ENCODE measurements at regions not wholly inside any gene's neighbourhood (a gene's known extent, or its start where the extent isn't known, plus 50 kb on each side); places are given as distances from the start of the nearest gene placed in this dataset.

DNA sequence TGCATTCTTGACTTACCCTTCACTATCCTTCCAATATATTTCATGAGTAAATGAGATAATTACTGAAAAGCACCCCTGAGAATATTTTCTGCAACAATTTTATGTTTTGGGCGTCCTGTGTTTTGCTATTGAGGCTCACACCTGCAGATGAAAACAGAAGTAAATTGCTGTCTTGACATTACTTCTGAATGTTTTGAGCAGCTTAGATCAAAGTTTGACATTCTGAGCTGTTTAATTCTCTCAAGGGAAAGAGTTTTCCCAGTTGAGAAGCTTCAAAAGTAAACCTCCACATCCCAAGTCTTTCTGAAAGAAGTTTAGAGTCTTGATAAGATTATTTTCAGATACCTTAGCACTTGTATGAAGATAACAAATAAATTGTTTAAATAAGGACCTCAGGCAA is 1667.2 kb upstream of the SLC10A2 start:
- Histone ChIP-seq H2AFZ (ENCODE audit: low read length) (no peak overlapping the region), H4K20me1 (ENCODE audit: low read length) (no peaks in the 10 kb centered on the region), H3K4me1 (ENCODE audit: insufficient read depth, low read length) (no peaks in the 10 kb centered on the region), H3K36me3 (ENCODE audit: low read depth, low read length) (no peaks in the 10 kb centered on the region), H3K4me3 (ENCODE audit: low read length) (no peak overlapping the region), H3K9me3 (ENCODE audit: low read length) (no peaks in the 10 kb centered on the region), H3K9ac (ENCODE audit: low read length) (no peak overlapping the region), H3K9me2 (replicated peaks; ENCODE audit: low read length) (no peaks in the 10 kb centered on the region), H3K27me3 (ENCODE audit: low read length) (no peaks in the 10 kb centered on the region), H3K4me2 (ENCODE audit: low read length) (no peak overlapping the region), H3F3A (ENCODE audit: low read length, unreplicated experiment) (no peaks in the 10 kb centered on the region), H3K27ac (ENCODE audit: low read length) (no peak overlapping the region), H3K79me2 (ENCODE audit: low read length) (no peaks in the 10 kb centered on the region)
- intact Hi-C loops (cut with micrococcal nuclease), result no loop called here
- no TSS peak for BruUV-seq (replicated peaks)
- no peak for DNase-seq
- CTCF ChIA-PET, result no interaction called here
- ATAC-seq, result no peak
- POLR2A ChIA-PET (ENCODE audit: unreplicated experiment), result no interaction called here
- TF ChIP-seq EZH2phosphoT487 (IDR thresholded peaks at IDR 0.05; ENCODE audit: borderline replicate concordance, low read length), result no peak
- no peak for TF ChIP-seq CTCF (conservative IDR thresholded peaks at IDR 0.05; ENCODE audit: low read depth, low read length)

- H3K4me2 ChIP-seq (ENCODE audit: low read length), result no peak overlapping the region
- no TSS peak for BruUV-seq (replicated peaks)
- no peaks in the 10 kb centered on the region for H3K4me1 ChIP-seq (ENCODE audit: insufficient read depth, low read length)
- ATAC-seq (no peak), DNase-seq (no peak)
- no peaks in the 10 kb centered on the region for H3K79me2 ChIP-seq (ENCODE audit: low read length)
- no peak for TF ChIP-seq EZH2 (IDR thresholded peaks at IDR 0.05; ENCODE audit: low read length, unreplicated experiment)
- TF ChIP-seq EZH2phosphoT487 (IDR thresholded peaks at IDR 0.05; ENCODE audit: borderline replicate concordance, low read length), result no peak
- no peak for TF ChIP-seq CTCF (conservative IDR thresholded peaks at IDR 0.05; ENCODE audit: low read depth, low read length)
- POLR2A ChIA-PET (ENCODE audit: unreplicated experiment), result no interaction called here
- no peak overlapping the region for H2AFZ ChIP-seq (ENCODE audit: low read length)
- H3K9me3 ChIP-seq (ENCODE audit: low read length), result no peaks in the 10 kb centered on the region
- H3K36me3 ChIP-seq (ENCODE audit: low read depth, low read length), result no peaks in the 10 kb centered on the region
- H3K27me3 ChIP-seq (ENCODE audit: low read length), result no peaks in the 10 kb centered on the region
- H3K9me2 ChIP-seq (replicated peaks; ENCODE audit: low read length), result no peaks in the 10 kb centered on the region
- H3K9ac ChIP-seq (ENCODE audit: low read length), result no peak overlapping the region
- intact Hi-C loops (cut with micrococcal nuclease), result no loop called here
- H3K4me3 ChIP-seq (ENCODE audit: low read length), result no peak overlapping the region
- CTCF ChIA-PET, result no interaction called here
- H4K20me1 ChIP-seq (ENCODE audit: low read length), result no peaks in the 10 kb centered on the region
- H3F3A ChIP-seq (ENCODE audit: low read length, unreplicated experiment), result no peaks in the 10 kb centered on the region
- H3K27ac ChIP-seq (ENCODE audit: low read length), result no peak overlapping the region
Observed at GRCh38 chr13:104715111-104715510, 1648.9 kb upstream of the SLC10A2 start.

DNA sequence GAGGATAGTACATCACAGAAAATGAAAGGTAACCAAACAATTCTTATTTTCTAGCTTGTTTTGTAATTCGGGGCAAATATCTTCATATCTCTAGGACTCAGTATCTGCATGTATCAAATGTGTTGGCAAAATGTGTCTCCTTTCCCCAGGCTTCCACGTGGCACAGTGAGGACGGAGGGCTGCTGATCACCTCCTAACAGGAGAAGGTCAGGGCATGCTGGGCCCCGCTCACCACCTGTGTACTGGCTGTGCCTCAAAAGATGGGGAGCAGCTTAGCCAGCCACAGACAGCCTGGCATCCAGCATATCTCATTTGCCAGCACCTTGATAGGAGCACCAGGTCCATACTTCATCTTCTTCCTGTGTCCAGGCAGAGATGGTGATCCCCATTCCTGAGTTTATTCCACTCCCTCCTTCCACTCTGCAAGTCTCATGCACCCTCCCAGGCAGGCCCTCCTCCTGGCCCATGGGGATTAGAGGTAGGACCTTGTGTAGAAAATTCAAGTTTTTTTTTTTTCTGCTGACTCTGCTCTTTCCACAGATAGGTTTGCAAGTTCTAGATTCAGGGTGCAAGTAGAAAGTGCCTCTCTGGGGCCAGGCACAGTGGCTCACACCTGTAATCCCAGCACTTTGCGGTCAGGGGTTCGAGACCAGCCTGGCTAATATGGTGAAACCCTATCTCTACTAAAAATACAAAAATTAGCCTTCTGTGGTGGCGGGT is 1639.0 kb upstream of the SLC10A2 start:
- intact Hi-C loops (cut with micrococcal nuclease), result no loop called here
- no peaks in the 10 kb centered on the region for H3K79me2 ChIP-seq (ENCODE audit: low read length)
- no peak overlapping the region for H3K4me2 ChIP-seq (ENCODE audit: low read length)
- BruUV-seq (replicated peaks), result no TSS peak
- H2AFZ ChIP-seq (ENCODE audit: low read length), result no peak overlapping the region
- H3K4me1 ChIP-seq (ENCODE audit: insufficient read depth, low read length), result no peaks in the 10 kb centered on the region
- no peaks in the 10 kb centered on the region for H4K20me1 ChIP-seq (ENCODE audit: low read length)
- H3F3A ChIP-seq (ENCODE audit: low read length, unreplicated experiment), result no peaks in the 10 kb centered on the region
- ChIA-PET CTCF (no interaction called here), POLR2A (ENCODE audit: unreplicated experiment) (no interaction called here)
- no peaks in the 10 kb centered on the region for H3K9me3 ChIP-seq (ENCODE audit: low read length)
- H3K4me3 ChIP-seq (ENCODE audit: low read length), result no peak overlapping the region
- no peaks in the 10 kb centered on the region for H3K27me3 ChIP-seq (ENCODE audit: low read length)
- no peaks in the 10 kb centered on the region for H3K9me2 ChIP-seq (replicated peaks; ENCODE audit: low read length)
- DNase-seq (no peak), ATAC-seq (no peak)
- H3K9ac ChIP-seq (ENCODE audit: low read length), result no peak overlapping the region
- H3K27ac ChIP-seq (ENCODE audit: low read length), result no peak overlapping the region
- no peaks in the 10 kb centered on the region for H3K36me3 ChIP-seq (ENCODE audit: low read depth, low read length)
- TF ChIP-seq EZH2 (IDR thresholded peaks at IDR 0.05; ENCODE audit: low read length, unreplicated experiment) (no peak), EZH2phosphoT487 (IDR thresholded peaks at IDR 0.05; ENCODE audit: borderline replicate concordance, low read length) (no peak), CTCF (conservative IDR thresholded peaks at IDR 0.05; ENCODE audit: low read depth, low read length) (no peak)
